HCT116 (cell line): ENCODE measurements at regions not wholly inside any gene's neighbourhood (a gene's known extent, or its start where the extent isn't known, plus 50 kb on each side); places are given as distances from the start of the nearest gene placed in this dataset.

Source experiments
- ATAC-seq: fragments of 200-7000 bp; cut with Tn5 transposase; 2 replicates; pipeline ENCODE4 v1.9.1; 2020; ENCODE audit warnings: mild to moderate bottlenecking, moderate library complexity
- BruUV-seq: library from RNA; stranded (reverse); fragments of 400-500 nt; replicated peaks from 2 replicates; lab custom pipeline; 2021; lab: Mats Ljungman, UMichigan
- CTCF ChIA-PET: fragments of 300-600 bp; sonication (Branson Sonifier 250); formaldehyde crosslinking; loops from one replicate; lab custom pipeline; 2021; ENCODE audit warnings: antibody characterized with exemption; lab: Charles Lee
- POLR2A ChIA-PET: fragments of 300-600, 350-600 bp; sonication (Branson Sonifier 250); formaldehyde crosslinking; loops from one replicate; lab custom pipeline; 2021; ENCODE audit warnings: antibody characterized with exemption; lab: Charles Lee
- RAD21 ChIA-PET, 2 experiments: fragments of 300-600 bp; sonication (Branson Sonifier 250); formaldehyde crosslinking; loops; one replicate each; lab custom pipeline; 2023; ENCODE audit warnings: low total read pairs in 2 of 2; ENCODE audit not compliant: uncharacterized antibody in 2 of 2, unreplicated experiment in 2 of 2, low non-redundant PET in 1 of 2; lab: Charles Lee
- DNase-seq: peaks from one replicate; pipeline ENCODE4 v3.0.0-alpha.2; 2010; ENCODE audit warnings: low read depth, low spot score
- H2AFZ ChIP-seq: fragments of 200-600 bp; shearing (Covaris generic), sonication (generic); 2 replicates; pipeline ENCODE4 v1.6.1; 2017; ENCODE audit warnings: low read depth, mixed run types, mixed read lengths, antibody characterized with exemption, low read length; ENCODE audit not compliant: poor library complexity, severe bottlenecking
- H3K27ac ChIP-seq: 2 replicates; pipeline ENCODE4 v1.5.1; 2012; ENCODE audit warnings: low read depth, low read length
- H3K27me3 ChIP-seq: fragments of 200-600 bp; sonication (generic); 2 replicates; pipeline ENCODE4 v1.6.1; 2016; ENCODE audit warnings: mixed run types, low read length, mixed read lengths; ENCODE audit not compliant: insufficient read depth
- H3K36me3 ChIP-seq, 2 experiments: fragments of 200-500 bp in 1 of 2; fragments of 200-600 bp in 1 of 2; sonication (Bioruptor generic) in 1 of 2; sonication (generic) in 1 of 2; 2 replicates each; pipeline versions ENCODE4 v1.5.1 to v1.6.1; 2014 to 2016; ENCODE audit warnings: low read length in 2 of 2, inconsistent platforms in 1 of 2, mixed read lengths in 1 of 2, mixed run types in 1 of 2; ENCODE audit not compliant: insufficient read depth in 2 of 2, control insufficient read depth in 1 of 2
- H3K4me1 ChIP-seq, 2 experiments: fragments of 200-600 bp in 1 of 2; sonication (generic) in 1 of 2; 2 replicates each; pipeline versions ENCODE4 v1.5.1 to v1.6.1; 2012 to 2017; ENCODE audit warnings: low read length in 2 of 2, inconsistent platforms in 1 of 2, mild to moderate bottlenecking in 1 of 2, mixed read lengths in 1 of 2, mixed run types in 1 of 2, moderate library complexity in 1 of 2; ENCODE audit not compliant: insufficient read depth in 2 of 2, control insufficient read depth in 1 of 2
- H3K4me2 ChIP-seq: fragments of 200-600 bp; sonication (generic); 2 replicates; pipeline ENCODE4 v1.6.1; 2017; ENCODE audit warnings: mixed run types, low read length, mixed read lengths
- H3K4me3 ChIP-seq, 2 experiments: fragments of 200-600 bp in 1 of 2; sonication (generic) in 1 of 2; replicated peaks in 1 of 2; 2 replicates each; pipeline ENCODE4 v1.5.1; 2011 to 2016; ENCODE audit warnings: low read length in 2 of 2, control low read depth in 1 of 2, low read depth in 1 of 2, mild to moderate bottlenecking in 1 of 2, mixed read lengths in 1 of 2, mixed run types in 1 of 2
- H3K79me2 ChIP-seq: fragments of 200-600 bp; sonication (generic); 2 replicates; pipeline ENCODE4 v1.6.1; 2017; ENCODE audit warnings: mild to moderate bottlenecking, mixed run types, low read length, moderate library complexity, mixed read lengths; ENCODE audit not compliant: insufficient read depth
- H3K9ac ChIP-seq: fragments of 200-600 bp; sonication (generic); 2 replicates; pipeline ENCODE4 v1.6.1; 2016; ENCODE audit warnings: low read length, mixed read lengths
- H3K9me2 ChIP-seq: fragments of 200-600 bp; sonication (generic), shearing (Covaris generic); 2 replicates; pipeline ENCODE4 v1.6.1; 2017; ENCODE audit warnings: mixed run types, mild to moderate bottlenecking, moderate library complexity; ENCODE audit not compliant: insufficient read depth
- H3K9me3 ChIP-seq, 2 experiments: fragments of 200-500 bp in 1 of 2; fragments of 200-600 bp in 1 of 2; sonication (Bioruptor generic) in 1 of 2; sonication (generic) in 1 of 2; 2 replicates each; pipeline ENCODE4 v1.6.1; 2014 to 2017; ENCODE audit warnings: low read length in 2 of 2, mixed read lengths in 2 of 2, inconsistent platforms in 1 of 2, low read depth in 1 of 2, mild to moderate bottlenecking in 1 of 2, mixed run types in 1 of 2, moderate library complexity in 1 of 2; ENCODE audit not compliant: control insufficient read depth in 1 of 2, insufficient read depth in 1 of 2
- H4K20me1 ChIP-seq: fragments of 200-600 bp; sonication (generic), shearing (Covaris generic); 2 replicates; pipeline ENCODE4 v1.6.1; 2017; ENCODE audit warnings: mixed run types, mild to moderate bottlenecking, moderate library complexity; ENCODE audit not compliant: insufficient read depth
- CEBPB ChIP-seq: IDR thresholded peaks from 2 replicates; pipeline ENCODE4 v1.6.1; 2012; ENCODE audit warnings: low read depth
- EZH2 ChIP-seq: fragments of 200-600 bp; sonication (generic); IDR thresholded peaks from 2 replicates; pipeline ENCODE4 v1.6.1; 2017; ENCODE audit warnings: antibody characterized with exemption, mixed run types
- TCF7L2 ChIP-seq: IDR thresholded peaks from 2 replicates; pipeline ENCODE4 v1.7.0; 2011; ENCODE audit warnings: borderline replicate concordance, inconsistent platforms; ENCODE audit not compliant: insufficient read depth, insufficient read length; ENCODE audit errors: extremely low read depth
- ZFX ChIP-seq: fragments of 450-650 bp; IDR thresholded peaks from 2 replicates; pipeline ENCODE4 v1.6.1; 2017
- ZNF274 ChIP-seq: fragments of 200-500 bp; sonication (Bioruptor generic); IDR thresholded peaks from 2 replicates; pipeline ENCODE4 v1.6.1; 2014; ENCODE audit warnings: mild to moderate bottlenecking, low read depth, low read length, inconsistent platforms
- intact Hi-C: fragments of 100-400 bp; cut with micrococcal nuclease; formaldehyde crosslinking; loops from 2 replicates; pipeline ENCODE4 v1.10.0; 2022

DNA sequence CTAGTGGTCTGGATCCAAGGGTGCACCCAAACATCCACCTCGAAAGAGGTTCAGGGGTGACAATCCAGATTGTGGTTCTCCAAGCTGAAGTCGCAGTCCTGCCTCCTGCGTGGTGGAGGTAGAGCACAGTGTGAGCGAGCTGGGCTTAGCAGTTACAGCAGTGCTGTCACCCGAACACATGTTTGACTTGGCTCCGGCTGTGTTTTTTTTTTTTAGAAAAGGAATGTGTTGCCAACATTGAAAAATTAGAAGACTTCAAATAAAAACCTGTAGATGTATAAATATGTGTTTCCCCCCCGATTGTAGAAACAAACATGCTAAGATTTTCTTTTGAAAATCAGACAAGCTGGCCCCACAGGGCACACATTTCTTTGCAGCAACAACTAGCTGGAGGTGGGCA lies 530.8 kb downstream of the SHQ1 start:
- Histone ChIP-seq H3K27me3 (0 out of 2 replicates have a peak, but pooled peaks cover 3% of the 10 kb centered on the region), H3K4me1 (no peaks in the 10 kb centered on the region), H3K9me3 (no peaks in the 10 kb centered on the region), H3K79me2 (no peaks in the 10 kb centered on the region), H3K27ac (no peak overlapping the region), H3K9me2 (no peaks in the 10 kb centered on the region), H3K36me3 (no peaks in the 10 kb centered on the region), H4K20me1 (no peaks in the 10 kb centered on the region), H2AFZ (no peak overlapping the region), H3K4me3 (no peak overlapping the region), H3K4me2 (no peak overlapping the region), H3K9ac (no peak overlapping the region)
- DNase-seq (no peak), ATAC-seq (no peak)
- ChIA-PET RAD21 (no interaction called here), CTCF (no interaction called here), POLR2A (no interaction called here)
- no TSS peak for BruUV-seq
- TF ChIP-seq CEBPB, result no peak
- no peak for TF ChIP-seq ZFX
- intact Hi-C loops, result no loop called here

GRCh38 chr3:72316501-72317279 lies 531.6 kb downstream of the SHQ1 start:
- ChIA-PET RAD21 (no interaction called here), CTCF (no interaction called here)
- Histone ChIP-seq H3K36me3 (no peaks in the 10 kb centered on the region), H3K4me2 (no peak overlapping the region)
- TF ChIP-seq ZNF274 (no peak), EZH2 (no peak), TCF7L2 (no peak)
- TF ChIP-seq, all 23 proteins: peak for 0
- no peaks in the 10 kb centered on the region for H3K9me2 ChIP-seq
- no peaks in the 10 kb centered on the region for H4K20me1 ChIP-seq
- POLR2A ChIA-PET, result no interaction called here
- H3K9ac ChIP-seq, result no peak overlapping the region
- no peak for ATAC-seq
- no peak for DNase-seq
- no peaks in the 10 kb centered on the region for H3K4me1 ChIP-seq
- H3K9me3 ChIP-seq, result no peaks in the 10 kb centered on the region
- intact Hi-C loops, result no loop called here
- no peak overlapping the region for H3K4me3 ChIP-seq
- H3K27me3 ChIP-seq, result 0 out of 2 replicates have a peak, but pooled peaks cover 3% of the 10 kb centered on the region
- no peak overlapping the region for H2AFZ ChIP-seq
- no peaks in the 10 kb centered on the region for H3K79me2 ChIP-seq
- no peak overlapping the region for H3K27ac ChIP-seq
- no TSS peak for BruUV-seq
